ENCODE measurements at regions not wholly inside any gene's neighbourhood (a gene's known extent, or its start where the extent isn't known, plus 50 kb on each side); places are given as distances from the start of the nearest gene placed in this dataset.

GRCh38 chr9:73011956-73012355 lies 59.1 kb upstream of the ALDH1A1 start:
- WGBS = 95% methylated on average over 2 of the region's 2 CpGs
- no peak overlapping the region for H3K4me3 ChIP-seq (ENCODE audit: low read depth in 1 of 3, low read length in 3 of 3)
- no peak overlapping the region for H3K27ac ChIP-seq (ENCODE audit: low read depth in 1 of 2, low read length in 2 of 2)

More at GRCh38 chr9:73011956-73012355, 59.1 kb upstream of the ALDH1A1 start:
- no peak overlapping the region for H3K9ac ChIP-seq (ENCODE audit: low read depth in 1 of 2, low read length in 2 of 2)
- no peak for TF ChIP-seq FOXA2 (IDR thresholded peaks at IDR 0.05)
- no peak for TF ChIP-seq GABPA (IDR thresholded peaks at IDR 0.05 in 1 of 2, conservative IDR thresholded peaks at IDR 0.05 in 1 of 2)
- no peak for TF ChIP-seq ATF3 (IDR thresholded peaks at IDR 0.05)
- no peak for TF ChIP-seq NR2F2 (IDR thresholded peaks at IDR 0.05)
- TF ChIP-seq YY1 (IDR thresholded peaks at IDR 0.05) = no peak
- TF ChIP-seq JUND (IDR thresholded peaks at IDR 0.05) = no peak
- TF ChIP-seq MAX (IDR thresholded peaks at IDR 0.05) = no peak
- TF ChIP-seq EGR1 (IDR thresholded peaks at IDR 0.05; ENCODE audit: low read depth in 2 of 2) = no peak
- no peak for TF ChIP-seq FOXA1 (IDR thresholded peaks at IDR 0.05)
- no peak for TF ChIP-seq REST (IDR thresholded peaks at IDR 0.05)
- TF ChIP-seq RXRA (IDR thresholded peaks at IDR 0.05) = no peak
- TF ChIP-seq ZBTB33 (IDR thresholded peaks at IDR 0.05) = no peak
- no peak for TF ChIP-seq HNF4G (IDR thresholded peaks at IDR 0.05)
- no peak for TF ChIP-seq SP1 (IDR thresholded peaks at IDR 0.05)
- no peak for TF ChIP-seq CTCF (IDR thresholded peaks at IDR 0.05; ENCODE audit: low read depth, low read length, missing input control)
- TF ChIP-seq RAD21 (IDR thresholded peaks at IDR 0.05) = no peak
- no peak for TF ChIP-seq TAF1 (conservative IDR thresholded peaks at IDR 0.05)
- TF ChIP-seq HNF4A (conservative IDR thresholded peaks at IDR 0.05) = no peak
- no peaks in the 10 kb centered on the region for H3K27me3 ChIP-seq (ENCODE audit: control insufficient read depth in 4 of 4, insufficient read depth in 4 of 4, low read length in 3 of 4)
- H3K4me1 ChIP-seq (ENCODE audit: control insufficient read depth in 4 of 4, insufficient read depth in 4 of 4, low read length in 3 of 4) = peaks cover 0 to 2% (median 0%) of the 10 kb centered on the region in 4 donors
- no peak for DNase-seq (ENCODE audit: low spot score)
- no peaks in the 10 kb centered on the region for H3K9me3 ChIP-seq (ENCODE audit: control insufficient read depth in 4 of 4, low read length in 3 of 4)
- no peaks in the 10 kb centered on the region for H3K36me3 ChIP-seq (ENCODE audit: control insufficient read depth in 4 of 4, insufficient read depth in 3 of 4, low read depth in 1 of 4, low read length in 3 of 4)

All from liver (tissue), 8 donors.